WI38 (cell line): ENCODE measurements at regions not wholly inside any gene's neighbourhood (a gene's known extent, or its start where the extent isn't known, plus 50 kb on each side); places are given as distances from the start of the nearest gene placed in this dataset.

Source experiments
- H3K4me3 ChIP-seq: 2 replicates; pipeline ENCODE4 v1.5.1; 2011; ENCODE audit warnings: low read depth, mild to moderate bottlenecking, control low read depth, low read length
- TF ChIP-seq, protein P1 (sequence below): IDR thresholded peaks from 2 replicates; pipeline ENCODE4 v1.5.1; 2012; ENCODE audit warnings: low read depth, mild to moderate bottlenecking, control low read depth, low read length

DNA sequence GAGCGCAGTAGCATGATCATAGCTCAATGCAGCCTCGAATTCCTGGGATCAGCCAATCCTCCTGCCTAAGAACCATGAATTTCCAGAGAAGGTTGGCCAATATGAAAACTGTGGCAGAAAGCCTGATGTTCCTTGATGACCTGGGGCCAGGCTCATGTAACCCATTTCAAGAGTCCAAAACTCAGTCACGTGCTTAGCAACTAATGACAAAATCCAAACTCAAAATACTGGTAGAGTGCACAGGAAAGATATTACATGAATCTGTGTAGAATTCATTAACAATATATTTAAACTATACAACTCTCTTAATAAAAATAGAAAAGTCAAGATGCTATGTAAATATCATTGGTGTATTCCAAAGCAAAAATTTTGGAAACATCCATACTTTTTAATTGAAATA lies 265.7 kb upstream of the NDST3 start:
- no peak overlapping the region for H3K4me3 ChIP-seq
- TF ChIP-seq, protein P1, sequence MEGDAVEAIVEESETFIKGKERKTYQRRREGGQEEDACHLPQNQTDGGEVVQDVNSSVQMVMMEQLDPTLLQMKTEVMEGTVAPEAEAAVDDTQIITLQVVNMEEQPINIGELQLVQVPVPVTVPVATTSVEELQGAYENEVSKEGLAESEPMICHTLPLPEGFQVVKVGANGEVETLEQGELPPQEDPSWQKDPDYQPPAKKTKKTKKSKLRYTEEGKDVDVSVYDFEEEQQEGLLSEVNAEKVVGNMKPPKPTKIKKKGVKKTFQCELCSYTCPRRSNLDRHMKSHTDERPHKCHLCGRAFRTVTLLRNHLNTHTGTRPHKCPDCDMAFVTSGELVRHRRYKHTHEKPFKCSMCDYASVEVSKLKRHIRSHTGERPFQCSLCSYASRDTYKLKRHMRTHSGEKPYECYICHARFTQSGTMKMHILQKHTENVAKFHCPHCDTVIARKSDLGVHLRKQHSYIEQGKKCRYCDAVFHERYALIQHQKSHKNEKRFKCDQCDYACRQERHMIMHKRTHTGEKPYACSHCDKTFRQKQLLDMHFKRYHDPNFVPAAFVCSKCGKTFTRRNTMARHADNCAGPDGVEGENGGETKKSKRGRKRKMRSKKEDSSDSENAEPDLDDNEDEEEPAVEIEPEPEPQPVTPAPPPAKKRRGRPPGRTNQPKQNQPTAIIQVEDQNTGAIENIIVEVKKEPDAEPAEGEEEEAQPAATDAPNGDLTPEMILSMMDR, result no peak

DNA sequence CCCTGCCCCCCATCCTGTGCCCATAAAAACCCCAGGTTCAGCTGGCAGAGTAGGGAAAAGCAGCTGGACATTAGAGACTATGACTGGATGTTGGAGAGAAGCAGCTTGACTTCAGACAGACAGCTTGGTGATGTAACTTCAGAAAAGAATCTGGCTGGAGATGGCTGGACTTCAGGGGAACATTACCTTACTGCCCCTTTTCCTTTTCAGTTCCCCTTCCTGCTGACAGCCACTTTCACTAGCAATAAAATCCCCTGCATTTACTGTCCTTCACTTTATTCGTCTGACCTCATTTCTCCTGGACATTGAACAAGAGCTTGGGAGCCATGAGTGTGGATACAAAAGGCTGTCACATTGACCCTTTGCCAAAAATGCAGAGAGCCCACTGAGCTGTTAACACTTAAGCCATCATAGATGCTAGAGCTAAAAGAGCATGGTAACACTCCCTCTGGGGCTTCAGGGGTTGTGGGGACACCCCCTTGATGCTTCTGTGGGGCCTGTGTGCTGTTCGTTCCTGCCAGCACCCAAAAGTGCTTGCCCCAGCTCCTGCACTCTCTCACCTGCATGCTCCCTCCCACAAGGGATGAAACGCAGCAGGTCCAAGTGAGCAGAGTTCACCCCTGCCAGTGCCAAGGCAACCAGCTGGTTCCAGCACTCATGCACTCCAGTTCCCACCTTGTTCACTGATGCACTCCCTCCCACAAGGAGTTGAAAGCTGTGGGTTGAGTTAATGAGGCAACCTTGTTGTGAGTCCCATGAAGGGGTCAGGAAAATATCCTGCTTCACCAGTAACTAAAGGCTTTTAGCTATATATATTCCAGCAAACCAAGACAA lies 263.8 kb upstream of the NDST3 start:
- TF ChIP-seq, protein P1, result no peak
- H3K4me3 ChIP-seq, result no peak overlapping the region

- H3K4me3 ChIP-seq, result no peak overlapping the region
- TF ChIP-seq, protein P1, result no peak
These were observed 262.5 kb upstream of the NDST3 start for GRCh38 chr4:117771647-117772337.

GRCh38 chr4:117773064-117773936 lies 261.0 kb upstream of the NDST3 start:
- no peak overlapping the region for H3K4me3 ChIP-seq
- TF ChIP-seq, protein P1, result no peak

DNA sequence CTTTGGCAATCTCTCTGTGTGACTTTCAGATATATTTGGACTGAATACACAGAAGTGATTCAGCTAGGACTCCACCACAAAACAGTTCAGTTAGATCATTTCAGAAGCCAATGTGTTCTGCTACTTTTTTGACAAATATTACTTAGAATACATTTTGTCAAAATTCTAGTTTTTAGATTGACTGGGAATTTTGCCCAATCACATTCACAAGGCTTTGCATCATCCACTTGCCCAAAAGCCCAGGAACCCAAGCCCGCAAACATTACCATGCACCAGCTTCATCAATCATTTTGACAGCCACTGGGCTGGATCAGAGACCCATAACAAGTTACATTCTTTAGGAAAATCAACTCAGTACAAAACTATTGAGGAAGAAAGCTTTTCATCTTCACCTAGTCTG lies 256.6 kb upstream of the NDST3 start:
- TF ChIP-seq, protein P1, result no peak
- no peak overlapping the region for H3K4me3 ChIP-seq

- TF ChIP-seq, protein P1, result no peak
- H3K4me3 ChIP-seq, result no peak overlapping the region
These were observed 250.6 kb upstream of the NDST3 start for GRCh38 chr4:117783716-117784115.

DNA sequence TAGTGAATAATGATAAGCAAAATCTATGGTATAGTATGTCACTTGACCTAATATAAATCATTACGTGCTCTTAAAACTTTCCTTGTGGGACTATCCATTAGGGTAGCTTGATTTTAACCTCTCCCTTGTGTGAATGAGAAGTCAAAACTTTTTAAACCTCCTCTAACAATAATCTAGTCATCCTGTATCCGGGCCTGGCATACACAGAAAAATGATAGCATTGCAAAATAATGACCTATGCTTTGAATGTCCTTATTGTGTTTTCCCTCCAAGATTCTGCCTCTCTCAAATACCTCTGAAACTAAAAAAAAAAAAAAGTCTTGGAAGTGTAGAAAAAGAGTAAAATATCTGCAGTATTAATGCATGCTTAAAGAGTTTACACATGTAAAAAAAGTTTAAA lies 250.0 kb upstream of the NDST3 start:
- TF ChIP-seq, protein P1, result no peak
- no peak overlapping the region for H3K4me3 ChIP-seq
